ENCODE measurements at regions not wholly inside any gene's neighbourhood (a gene's known extent, or its start where the extent isn't known, plus 50 kb on each side); places are given as distances from the start of the nearest gene placed in this dataset.

DNA sequence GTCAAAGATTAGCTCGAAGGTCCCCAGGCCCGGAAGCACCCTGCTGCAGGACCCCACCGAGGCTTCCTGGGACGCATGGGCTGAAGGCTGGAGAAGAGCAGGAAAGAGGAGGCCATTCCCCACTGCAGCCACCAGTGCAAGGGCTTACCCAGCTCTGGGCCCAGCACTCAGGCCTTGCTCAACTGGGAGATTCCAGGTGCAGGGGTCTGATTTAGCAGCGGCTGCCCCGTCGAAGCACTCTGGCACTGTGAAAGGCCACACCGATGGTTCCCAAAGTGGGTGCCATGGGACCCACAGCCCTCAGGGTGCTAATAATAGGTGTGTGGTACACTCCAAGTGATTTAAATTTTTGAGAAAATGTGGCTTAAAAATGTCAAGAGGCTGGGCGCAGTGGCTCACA is 130.9 kb downstream of the OAT start:
- POLR2A ChIA-PET (ENCODE audit: unreplicated experiment), result no interaction called here
- dilution Hi-C loops (cut with HindIII; ENCODE audit: low sequenced_read_pairs, unreplicated experiment), result no loop called here

More for the DNA sequence above, 130.9 kb downstream of the OAT start:
- Histone ChIP-seq H3K4ac (ENCODE audit: low read depth, low read length) (no peak overlapping the region), H3K36me3 (ENCODE audit: control insufficient read depth, insufficient read depth, low read length) (no peaks in the 10 kb centered on the region), H3K4me3 (ENCODE audit: insufficient read depth, low read depth, low read length) (no peak overlapping the region), H3K18ac (ENCODE audit: low read depth, low read length) (no peak overlapping the region), H2BK20ac (ENCODE audit: low read depth, low read length) (no peak overlapping the region), H3K9ac (ENCODE audit: low read depth, low read length) (no peak overlapping the region), H3K14ac (replicated peaks; ENCODE audit: low read depth, low read length) (no peak overlapping the region), H2AK5ac (ENCODE audit: low read depth, low read length) (no peak overlapping the region), H2BK120ac (ENCODE audit: low read depth, low read length) (no peak overlapping the region), H2BK5ac (ENCODE audit: low read depth, low read length, poor library complexity, severe bottlenecking) (no peak overlapping the region), H2AFZ (replicated peaks; ENCODE audit: low read length, poor library complexity) (no peak overlapping the region), H2AK9ac (replicated peaks; ENCODE audit: low read depth, low read length, poor library complexity) (no peak overlapping the region), H3K9me3 (ENCODE audit: control insufficient read depth, insufficient read depth, low read length) (peaks cover 14% of the 10 kb centered on the region), H4K5ac (ENCODE audit: low read depth, low read length) (no peak overlapping the region), H3K27me3 (ENCODE audit: control insufficient read depth, insufficient read depth, low read length) (no peaks in the 10 kb centered on the region), H3K23ac (ENCODE audit: low read depth, low read length) (no peak overlapping the region), H3K9me1 (ENCODE audit: insufficient read depth, low read length) (no peaks in the 10 kb centered on the region), H4K91ac (ENCODE audit: insufficient read depth, low read depth, low read length) (no peak overlapping the region), H3K4me2 (ENCODE audit: low read depth, low read length) (no peak overlapping the region), H2BK15ac (ENCODE audit: low read depth, low read length) (no peak overlapping the region), H4K8ac (ENCODE audit: low read depth in 2 of 2, low read length in 2 of 2) (no peak overlapping the region), H3K56ac (ENCODE audit: extremely low read depth, insufficient read depth, low read length) (no peak overlapping the region), H3K79me1 (ENCODE audit: low read depth in 1 of 2, low read length in 2 of 2) (no peaks in the 10 kb centered on the region), H3K27ac (ENCODE audit: insufficient read depth, low read length) (no peak overlapping the region), H3K4me1 (ENCODE audit: control insufficient read depth, insufficient read depth, low read length) (no peaks in the 10 kb centered on the region), H4K20me1 (ENCODE audit: insufficient read depth, low read length) (no peaks in the 10 kb centered on the region)
- TF ChIP-seq BHLHE40 (IDR thresholded peaks at IDR 0.05; ENCODE audit: low read depth, low read length) (no peak), MAZ (IDR thresholded peaks at IDR 0.05; ENCODE audit: borderline replicate concordance, low read depth, low read length) (no peak), SMC3 (IDR thresholded peaks at IDR 0.05; ENCODE audit: low read depth, low read length) (no peak), MAFK (IDR thresholded peaks at IDR 0.05; ENCODE audit: low read depth, low read length) (no peak), FOS (IDR thresholded peaks at IDR 0.05; ENCODE audit: low read depth, low read length) (no peak), RFX5 (IDR thresholded peaks at IDR 0.05; ENCODE audit: low read depth, low read length) (no peak), RAD21 (IDR thresholded peaks at IDR 0.05; ENCODE audit: low read length) (no peak), NFE2L2 (IDR thresholded peaks at IDR 0.05; ENCODE audit: low read depth, low read length) (no peak), POLR2A (IDR thresholded peaks at IDR 0.05; ENCODE audit: low read depth, low read length) (no peak), MXI1 (IDR thresholded peaks at IDR 0.05; ENCODE audit: borderline replicate concordance, low read depth, low read length) (no peak), CHD1 (IDR thresholded peaks at IDR 0.05; ENCODE audit: low read depth, low read length) (no peak), CEBPB (IDR thresholded peaks at IDR 0.05; ENCODE audit: low read depth, low read length) (no peak)
- TF ChIP-seq, protein P1, sequence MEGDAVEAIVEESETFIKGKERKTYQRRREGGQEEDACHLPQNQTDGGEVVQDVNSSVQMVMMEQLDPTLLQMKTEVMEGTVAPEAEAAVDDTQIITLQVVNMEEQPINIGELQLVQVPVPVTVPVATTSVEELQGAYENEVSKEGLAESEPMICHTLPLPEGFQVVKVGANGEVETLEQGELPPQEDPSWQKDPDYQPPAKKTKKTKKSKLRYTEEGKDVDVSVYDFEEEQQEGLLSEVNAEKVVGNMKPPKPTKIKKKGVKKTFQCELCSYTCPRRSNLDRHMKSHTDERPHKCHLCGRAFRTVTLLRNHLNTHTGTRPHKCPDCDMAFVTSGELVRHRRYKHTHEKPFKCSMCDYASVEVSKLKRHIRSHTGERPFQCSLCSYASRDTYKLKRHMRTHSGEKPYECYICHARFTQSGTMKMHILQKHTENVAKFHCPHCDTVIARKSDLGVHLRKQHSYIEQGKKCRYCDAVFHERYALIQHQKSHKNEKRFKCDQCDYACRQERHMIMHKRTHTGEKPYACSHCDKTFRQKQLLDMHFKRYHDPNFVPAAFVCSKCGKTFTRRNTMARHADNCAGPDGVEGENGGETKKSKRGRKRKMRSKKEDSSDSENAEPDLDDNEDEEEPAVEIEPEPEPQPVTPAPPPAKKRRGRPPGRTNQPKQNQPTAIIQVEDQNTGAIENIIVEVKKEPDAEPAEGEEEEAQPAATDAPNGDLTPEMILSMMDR (conservative IDR thresholded peaks at IDR 0.05; ENCODE audit: low read depth, low read length), result no peak
- TF ChIP-seq, protein P2, sequence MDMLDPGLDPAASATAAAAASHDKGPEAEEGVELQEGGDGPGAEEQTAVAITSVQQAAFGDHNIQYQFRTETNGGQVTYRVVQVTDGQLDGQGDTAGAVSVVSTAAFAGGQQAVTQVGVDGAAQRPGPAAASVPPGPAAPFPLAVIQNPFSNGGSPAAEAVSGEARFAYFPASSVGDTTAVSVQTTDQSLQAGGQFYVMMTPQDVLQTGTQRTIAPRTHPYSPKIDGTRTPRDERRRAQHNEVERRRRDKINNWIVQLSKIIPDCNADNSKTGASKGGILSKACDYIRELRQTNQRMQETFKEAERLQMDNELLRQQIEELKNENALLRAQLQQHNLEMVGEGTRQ (IDR thresholded peaks at IDR 0.05; ENCODE audit: low read depth, low read length), result no peak
- DNase-seq (no peak), ATAC-seq (ENCODE audit: low read depth) (no peak)
- in situ Hi-C loops (cut with MboI; ENCODE audit: low sequenced_read_pairs) (no loop called here), intact Hi-C loops (cut with micrococcal nuclease) (no loop called here)
- CTCF ChIA-PET, result no interaction called here
- WGBS, 2 experiments (ENCODE audit: extremely low coverage in 2 of 2, insufficient read length in 1 of 2), result no CpG with 5 or more reads among the region's 9 CpGs
- no TSS peak for BruUV-seq (replicated peaks)
